ENCODE measurements at regions not wholly inside any gene's neighbourhood (a gene's known extent, or its start where the extent isn't known, plus 50 kb on each side); places are given as distances from the start of the nearest gene placed in this dataset.
A peak's percentile ranks its signal among the peaks of the same experiment; 100 is the strongest.

- DNase-seq (ENCODE audit: low read depth) = no peak
Measured at GRCh38 chr6:140908505-140908904, 1224.2 kb upstream of the GJE1 start.

GRCh38 chr6:140907235-140907634 lies 1225.5 kb upstream of the GJE1 start:
- DNase-seq (ENCODE audit: low read depth) = no peak

- DNase-seq (ENCODE audit: low read depth) = no peak
Measured at GRCh38 chr6:140905724-140906123, 1227.0 kb upstream of the GJE1 start.

- no peak for DNase-seq (ENCODE audit: low read depth)
Measured at GRCh38 chr6:140905050-140905449, 1227.7 kb upstream of the GJE1 start.

- DNase-seq (ENCODE audit: low read depth) = no peak
Measured at GRCh38 chr6:140897804-140898573, 1234.7 kb upstream of the GJE1 start.

GRCh38 chr6:140897349-140897748 lies 1235.4 kb upstream of the GJE1 start:
- DNase-seq (ENCODE audit: low read depth) = no peak

- no peak for DNase-seq (ENCODE audit: low read depth)
Measured at GRCh38 chr6:140893432-140893831, 1239.3 kb upstream of the GJE1 start.

GRCh38 chr6:140879946-140880345 lies 1252.8 kb upstream of the GJE1 start:
- DNase-seq (ENCODE audit: low read depth) = peak; percentile 68

- no peak for DNase-seq (ENCODE audit: low read depth)
Measured at GRCh38 chr6:140874066-140874465, 1258.7 kb upstream of the GJE1 start.

GRCh38 chr6:140872885-140873284 lies 1259.8 kb upstream of the GJE1 start:
- no peak for DNase-seq (ENCODE audit: low read depth)

GRCh38 chr6:140871911-140872310 lies 1260.8 kb upstream of the GJE1 start:
- DNase-seq (ENCODE audit: low read depth) = peak; percentile 15

GRCh38 chr6:140867336-140867735 lies 1265.4 kb upstream of the GJE1 start:
- DNase-seq (ENCODE audit: low read depth) = no peak

- DNase-seq (ENCODE audit: low read depth) = no peak
Measured at GRCh38 chr6:140858381-140858971, 1274.2 kb upstream of the GJE1 start.

GRCh38 chr6:140857739-140858380 lies 1274.9 kb upstream of the GJE1 start:
- peak; percentile 100 for DNase-seq (ENCODE audit: low read depth)

- no peak for DNase-seq (ENCODE audit: low read depth)
Measured at GRCh38 chr6:140855520-140855919, 1277.2 kb upstream of the GJE1 start.

- DNase-seq (ENCODE audit: low read depth) = peak; percentile 27
Measured at GRCh38 chr6:140854318-140854717, 1278.4 kb upstream of the GJE1 start.

GRCh38 chr6:140850438-140850837 lies 1282.3 kb upstream of the GJE1 start:
- DNase-seq (ENCODE audit: low read depth) = peak; percentile 3

GRCh38 chr6:140849456-140849855 lies 1283.3 kb upstream of the GJE1 start:
- DNase-seq (ENCODE audit: low read depth) = peak; percentile 19

GRCh38 chr6:140847262-140847645 lies 1285.5 kb upstream of the GJE1 start:
- DNase-seq (ENCODE audit: low read depth) = no peak

GRCh38 chr6:140846503-140847261 lies 1286.0 kb upstream of the GJE1 start:
- DNase-seq (ENCODE audit: low read depth) = peak; percentile 68

GRCh38 chr6:140845701-140846100 lies 1287.0 kb upstream of the GJE1 start:
- DNase-seq (ENCODE audit: low read depth) = peak; percentile 72

GRCh38 chr6:140844167-140844566 lies 1288.6 kb upstream of the GJE1 start:
- no peak for DNase-seq (ENCODE audit: low read depth)

GRCh38 chr6:140833408-140833807 lies 1299.3 kb upstream of the GJE1 start:
- peak; percentile 32 for DNase-seq (ENCODE audit: low read depth)

Measured in fibroblast of gingiva (primary cell).